ENCODE measurements at regions not wholly inside any gene's neighbourhood (a gene's known extent, or its start where the extent isn't known, plus 50 kb on each side); places are given as distances from the start of the nearest gene placed in this dataset.

DNA sequence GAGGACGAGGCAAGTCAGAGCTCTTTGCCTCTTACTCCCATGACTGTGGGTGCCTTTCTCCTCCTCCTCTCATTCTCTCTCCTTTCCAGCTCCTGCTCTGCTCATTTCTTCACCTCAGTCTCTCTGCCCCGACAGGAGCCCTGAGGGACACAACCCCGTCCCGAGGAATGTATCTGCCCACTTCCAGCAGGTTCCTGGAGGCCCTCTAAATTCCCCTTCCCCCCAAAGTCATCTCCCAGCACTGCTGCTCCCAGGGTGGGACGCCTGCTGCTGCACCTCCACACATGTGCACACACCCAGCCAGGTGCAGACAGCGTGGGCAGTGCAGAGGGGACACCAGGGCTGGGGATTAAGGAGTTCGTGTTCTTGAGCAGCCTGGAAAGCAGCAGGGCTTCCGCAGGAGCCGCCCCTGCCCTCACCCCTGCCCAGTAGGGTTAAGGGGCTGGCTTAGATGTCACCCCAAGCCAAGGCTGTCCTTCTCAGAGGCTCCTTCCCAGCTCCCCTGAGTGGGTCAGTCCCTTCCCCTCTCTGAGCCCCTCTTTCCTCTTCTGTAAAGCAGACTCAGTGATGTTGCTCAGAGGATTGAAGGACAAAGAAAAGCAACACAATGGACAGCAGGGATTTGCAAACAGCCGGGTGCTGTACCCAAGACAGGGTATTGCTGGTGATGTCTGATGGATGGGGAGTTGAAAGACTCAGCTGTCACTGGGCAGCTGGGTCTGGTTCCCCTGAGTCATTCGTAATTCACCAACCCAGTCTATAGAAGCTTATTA is 346.0 kb downstream of the MATN1 start:
- TF ChIP-seq, protein P1, sequence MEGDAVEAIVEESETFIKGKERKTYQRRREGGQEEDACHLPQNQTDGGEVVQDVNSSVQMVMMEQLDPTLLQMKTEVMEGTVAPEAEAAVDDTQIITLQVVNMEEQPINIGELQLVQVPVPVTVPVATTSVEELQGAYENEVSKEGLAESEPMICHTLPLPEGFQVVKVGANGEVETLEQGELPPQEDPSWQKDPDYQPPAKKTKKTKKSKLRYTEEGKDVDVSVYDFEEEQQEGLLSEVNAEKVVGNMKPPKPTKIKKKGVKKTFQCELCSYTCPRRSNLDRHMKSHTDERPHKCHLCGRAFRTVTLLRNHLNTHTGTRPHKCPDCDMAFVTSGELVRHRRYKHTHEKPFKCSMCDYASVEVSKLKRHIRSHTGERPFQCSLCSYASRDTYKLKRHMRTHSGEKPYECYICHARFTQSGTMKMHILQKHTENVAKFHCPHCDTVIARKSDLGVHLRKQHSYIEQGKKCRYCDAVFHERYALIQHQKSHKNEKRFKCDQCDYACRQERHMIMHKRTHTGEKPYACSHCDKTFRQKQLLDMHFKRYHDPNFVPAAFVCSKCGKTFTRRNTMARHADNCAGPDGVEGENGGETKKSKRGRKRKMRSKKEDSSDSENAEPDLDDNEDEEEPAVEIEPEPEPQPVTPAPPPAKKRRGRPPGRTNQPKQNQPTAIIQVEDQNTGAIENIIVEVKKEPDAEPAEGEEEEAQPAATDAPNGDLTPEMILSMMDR (optimal IDR thresholded peaks at IDR 0.05 in 1 of 3, IDR thresholded peaks at IDR 0.05 in 1 of 3, conservative IDR thresholded peaks at IDR 0.05 in 1 of 3; ENCODE audit: extremely low read depth in 1 of 3, insufficient read depth in 2 of 3, low read length in 3 of 3), result no peak
- no peak for TF ChIP-seq EZH2 (IDR thresholded peaks at IDR 0.05; ENCODE audit: low read length)

All from keratinocyte (primary cell).